ENCODE measurements at regions not wholly inside any gene's neighbourhood (a gene's known extent, or its start where the extent isn't known, plus 50 kb on each side); places are given as distances from the start of the nearest gene placed in this dataset.
"Not testable (repeated sequence)": the region's sequence is repeated elsewhere in the genome, so short reads cannot be mapped to it uniquely, and the experiment has no call there.

DNA sequence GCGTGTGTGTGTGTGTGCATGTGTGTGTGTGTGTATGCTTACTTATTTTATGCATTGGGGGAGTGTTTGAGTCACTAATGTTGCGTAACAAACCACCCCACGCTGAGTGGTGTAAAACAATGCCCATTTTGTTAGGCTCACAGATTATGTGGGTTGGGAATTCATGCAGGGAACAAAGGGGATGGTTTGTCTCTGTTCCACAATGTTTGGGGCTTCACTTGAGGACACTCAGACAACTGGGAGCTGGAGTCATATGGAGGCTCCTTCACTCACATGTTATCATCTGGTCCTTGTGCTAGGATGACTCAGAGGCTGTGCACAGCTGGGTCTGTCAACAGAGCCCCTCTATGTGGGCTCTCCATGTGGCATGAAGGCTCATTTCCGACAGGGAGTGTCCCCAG is 51.3 kb upstream of the LARGE1 start:
- DNase-seq = no peak

DNA sequence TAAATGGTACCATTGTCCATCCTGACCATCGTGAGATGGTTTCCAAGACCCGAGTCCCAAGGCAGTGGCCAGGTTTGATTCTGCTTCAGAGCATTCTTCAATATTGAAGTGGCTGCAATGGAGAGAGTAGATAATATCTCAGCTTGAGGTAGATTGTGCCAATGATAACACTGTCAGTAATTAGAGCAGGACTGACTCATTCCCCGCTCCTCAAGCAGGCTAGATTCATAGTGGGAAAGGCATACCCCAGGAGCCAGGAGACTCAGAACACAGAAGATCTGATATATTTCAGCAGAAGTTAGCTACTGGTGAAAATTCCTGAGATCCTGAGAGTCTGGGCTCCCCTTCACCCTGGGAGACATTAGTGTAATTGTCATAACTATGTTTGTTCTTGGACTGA is 55.6 kb upstream of the LARGE1 start:
- no peak for DNase-seq

DNA sequence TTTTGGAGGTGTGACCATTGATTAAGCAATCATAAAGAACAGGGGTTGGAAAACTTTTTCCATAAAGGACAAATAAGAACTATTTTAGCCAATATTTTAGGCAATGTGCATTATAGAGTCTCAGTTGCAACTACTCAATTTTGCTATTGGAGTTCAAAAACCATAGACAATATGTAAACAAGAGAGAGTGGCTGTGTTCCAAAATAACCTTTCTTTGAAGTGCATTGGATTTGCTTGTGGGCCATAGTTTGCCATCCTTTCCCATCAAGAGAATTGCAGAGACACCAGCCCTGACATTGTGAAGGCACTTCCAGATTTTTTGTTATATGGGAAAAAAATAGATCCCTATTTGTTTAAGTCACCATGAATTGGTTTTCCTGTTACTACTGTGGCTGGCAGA is 63.3 kb upstream of the LARGE1 start:
- DNase-seq = no peak

DNA sequence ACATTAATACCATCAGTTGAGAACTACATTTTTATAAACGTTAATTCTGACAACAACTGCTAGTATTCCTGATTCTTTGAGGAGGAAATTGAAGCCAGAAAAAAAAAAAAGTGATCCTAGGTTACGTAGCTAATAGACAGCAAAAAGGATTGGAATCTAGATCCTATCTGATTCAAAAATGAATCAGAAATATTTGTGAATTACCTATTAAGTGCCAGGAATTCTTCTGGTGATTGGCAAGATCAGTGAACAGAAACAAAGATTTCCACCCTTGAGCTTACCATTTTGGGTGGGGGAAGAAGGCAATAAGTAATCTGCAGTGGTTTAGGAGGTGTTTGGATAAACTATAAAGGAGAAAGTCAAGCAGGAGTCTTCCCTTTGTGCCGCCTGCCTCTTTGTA is 63.9 kb upstream of the LARGE1 start:
- no peak for DNase-seq

DNA sequence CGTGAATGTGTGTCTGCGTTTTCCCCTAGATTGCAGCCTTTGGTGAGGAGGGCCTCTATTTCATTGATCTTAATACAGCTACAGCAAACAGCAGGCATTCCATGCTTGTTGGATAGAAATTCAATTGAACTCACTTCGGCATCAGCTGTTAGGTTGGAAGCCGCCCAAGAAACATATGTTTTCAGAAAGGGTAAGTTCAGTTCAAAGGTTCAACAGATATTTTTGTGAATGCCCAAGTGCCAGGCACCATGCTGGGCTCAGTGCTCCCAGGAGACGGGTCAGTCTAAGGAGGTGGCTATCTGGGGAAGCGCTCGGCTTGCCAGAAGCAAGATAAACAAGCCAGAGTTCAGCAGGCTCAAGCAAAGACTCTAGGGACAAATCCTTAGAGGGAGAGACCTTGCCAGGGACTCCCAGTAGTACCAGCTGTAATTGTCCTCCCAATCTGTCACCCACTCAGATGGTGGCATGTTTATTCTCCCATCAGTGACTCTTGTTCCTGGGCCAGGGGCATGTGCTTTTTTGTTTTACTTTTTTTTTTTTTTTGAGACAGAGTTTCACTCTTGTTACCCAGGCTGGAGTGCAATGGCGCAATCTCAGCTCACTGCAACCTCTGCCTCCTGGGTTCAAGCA is 64.5 kb upstream of the LARGE1 start:
- DNase-seq = no peak

DNA sequence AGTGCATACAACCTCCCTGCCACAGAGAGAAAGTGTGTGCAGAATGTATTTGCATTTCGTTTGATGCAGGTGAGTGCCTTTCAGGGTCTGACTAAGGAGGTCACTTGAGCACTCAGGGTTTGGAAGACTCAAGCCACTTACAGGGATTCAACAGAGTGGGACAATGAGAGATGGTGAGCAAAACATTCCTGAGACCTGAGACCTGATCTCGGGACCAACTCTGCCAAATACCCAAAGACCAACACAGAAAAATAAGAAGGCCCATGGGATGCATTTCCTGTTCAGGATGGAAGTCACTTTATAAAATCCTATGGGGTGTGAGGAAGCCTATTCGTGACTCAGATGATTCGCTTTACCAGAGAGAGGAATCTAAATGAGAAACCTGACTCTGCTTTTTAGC is 65.2 kb upstream of the LARGE1 start:
- no peak for DNase-seq

DNA sequence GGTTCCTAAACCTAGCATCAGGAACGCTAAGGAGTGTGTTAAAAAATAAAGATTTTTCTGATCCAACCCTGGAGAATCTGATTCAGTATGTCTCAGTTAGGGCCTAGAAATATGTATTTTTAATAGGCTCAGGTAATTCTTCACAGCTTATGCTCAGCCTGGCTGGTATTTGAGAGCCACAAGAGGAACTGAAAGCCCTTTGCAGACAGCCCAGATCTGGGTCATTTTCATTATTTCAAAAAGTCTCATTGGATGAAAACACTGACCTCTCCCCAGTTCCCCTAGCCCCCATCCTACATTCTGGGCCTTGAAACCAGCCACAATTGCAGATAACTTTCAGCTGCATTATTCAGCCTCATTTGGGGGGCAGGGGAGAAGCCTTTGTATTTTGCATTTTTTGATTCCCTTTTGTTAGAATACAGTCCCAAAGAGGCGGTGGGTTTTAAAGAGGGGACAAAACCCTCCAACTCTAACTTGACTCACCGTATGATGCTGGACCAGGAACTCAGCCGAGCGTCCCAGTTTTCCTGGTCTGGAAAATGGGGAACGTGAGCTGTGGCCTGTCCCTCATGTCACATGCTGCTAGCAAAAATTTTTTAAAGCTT is 66.0 kb upstream of the LARGE1 start:
- no peak for DNase-seq

DNA sequence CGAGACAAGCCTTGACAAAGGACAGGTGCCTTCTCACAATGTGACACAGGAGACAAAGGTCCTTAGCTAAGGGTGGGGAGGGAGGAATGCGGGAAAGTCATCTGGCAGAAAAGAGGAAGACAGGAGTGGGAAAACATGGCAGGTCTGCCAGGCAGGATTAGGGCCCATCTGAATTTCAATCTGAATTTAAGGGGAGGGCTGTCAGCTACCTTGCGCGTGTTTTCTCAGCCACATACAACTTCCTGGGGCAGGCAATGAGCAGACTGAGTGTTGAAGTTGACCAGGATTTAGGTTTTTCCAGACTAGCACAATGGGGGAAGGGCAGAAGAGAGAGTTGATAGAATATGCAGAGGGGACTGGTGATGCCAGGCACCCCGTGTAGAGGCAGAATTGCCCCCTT is 66.7 kb upstream of the LARGE1 start:
- no peak for DNase-seq

DNA sequence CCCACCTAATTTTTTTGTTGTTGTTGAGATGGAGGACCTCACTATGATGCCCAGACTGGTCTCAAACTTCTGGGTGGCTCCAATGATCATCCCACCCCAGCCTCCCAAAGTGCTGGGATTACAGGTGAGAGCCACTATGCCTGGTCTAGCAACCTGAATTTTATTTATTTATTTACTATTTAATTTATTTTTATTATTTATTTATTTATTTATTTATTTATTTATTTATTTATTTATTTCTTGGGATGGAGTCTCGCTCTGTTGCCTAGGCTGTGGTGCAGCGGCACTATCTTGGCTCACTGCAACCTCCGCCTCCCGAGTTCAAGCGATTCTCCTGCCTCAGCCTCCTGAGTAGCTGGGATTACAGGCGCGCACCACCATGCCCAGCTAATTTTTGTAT is 69.0 kb upstream of the LARGE1 start:
- DNase-seq = not testable (repeated sequence)

DNA sequence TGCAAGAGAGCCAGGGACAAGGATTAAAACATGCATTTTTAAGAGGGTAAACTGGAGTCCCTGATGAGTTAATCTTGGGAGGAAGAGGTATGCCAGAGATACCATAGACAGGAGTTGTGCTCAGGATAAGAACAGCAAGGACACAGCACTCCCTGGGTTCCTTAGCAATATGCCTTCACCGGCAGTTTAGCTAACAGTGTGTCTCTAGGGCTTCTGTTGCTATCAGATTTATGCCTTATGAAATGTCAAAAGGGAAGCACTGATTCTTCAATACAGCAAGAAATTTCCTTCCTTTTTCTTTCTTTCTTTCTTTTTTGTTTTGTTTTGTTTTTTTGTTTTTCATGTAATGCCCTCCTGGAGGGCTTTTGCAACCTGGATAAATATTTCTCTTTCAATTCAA is 71.3 kb upstream of the LARGE1 start:
- DNase-seq = no peak

DNA sequence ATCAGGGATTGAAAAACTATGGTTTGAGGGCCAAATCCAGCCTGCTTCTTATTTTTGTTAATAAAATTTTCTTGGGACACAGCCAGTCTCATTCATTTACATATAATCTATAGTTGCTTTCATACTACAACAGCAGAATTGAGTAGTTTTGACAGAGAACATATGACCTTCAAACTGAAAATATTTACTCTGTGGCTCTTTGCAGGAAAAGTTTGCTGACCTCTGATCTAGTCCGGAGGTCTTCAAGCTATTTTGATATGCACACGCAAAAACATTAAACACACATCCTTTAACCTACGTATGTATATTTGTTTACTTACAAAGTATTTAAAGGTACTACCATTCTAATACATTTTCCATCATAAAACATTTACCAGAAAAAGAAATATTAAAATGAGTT is 76.5 kb upstream of the LARGE1 start:
- no peak for DNase-seq

DNA sequence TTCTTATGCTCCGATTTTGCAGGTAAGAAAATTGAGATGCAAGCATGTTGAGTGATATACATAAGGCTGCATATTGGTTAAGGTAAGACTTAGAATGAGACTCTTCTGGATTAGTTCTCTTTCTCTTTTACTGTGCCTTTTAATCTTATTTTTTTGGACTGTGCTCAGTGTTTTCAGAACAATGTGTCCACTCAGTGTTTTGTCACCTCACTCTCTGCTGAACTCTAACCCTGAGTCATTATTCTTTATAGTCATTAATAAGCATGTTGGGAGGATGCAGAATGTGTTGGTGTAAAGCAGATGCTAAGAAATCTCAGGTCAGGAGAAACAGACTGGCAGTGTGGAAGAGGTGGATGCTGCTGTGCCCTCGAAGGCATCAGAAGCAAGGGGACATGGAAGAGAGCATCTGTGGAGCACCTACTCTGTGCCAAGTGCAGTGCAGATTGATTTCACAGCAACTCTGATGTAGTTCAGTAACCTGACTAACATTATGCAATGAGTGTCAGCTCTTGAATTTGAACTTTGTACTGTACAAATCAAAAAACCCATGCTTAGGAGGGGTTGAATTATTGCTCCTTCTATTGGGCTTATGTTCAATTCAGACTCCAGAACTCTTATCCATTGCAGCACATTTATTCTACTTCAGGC is 80.7 kb upstream of the LARGE1 start:
- no peak for DNase-seq

DNA sequence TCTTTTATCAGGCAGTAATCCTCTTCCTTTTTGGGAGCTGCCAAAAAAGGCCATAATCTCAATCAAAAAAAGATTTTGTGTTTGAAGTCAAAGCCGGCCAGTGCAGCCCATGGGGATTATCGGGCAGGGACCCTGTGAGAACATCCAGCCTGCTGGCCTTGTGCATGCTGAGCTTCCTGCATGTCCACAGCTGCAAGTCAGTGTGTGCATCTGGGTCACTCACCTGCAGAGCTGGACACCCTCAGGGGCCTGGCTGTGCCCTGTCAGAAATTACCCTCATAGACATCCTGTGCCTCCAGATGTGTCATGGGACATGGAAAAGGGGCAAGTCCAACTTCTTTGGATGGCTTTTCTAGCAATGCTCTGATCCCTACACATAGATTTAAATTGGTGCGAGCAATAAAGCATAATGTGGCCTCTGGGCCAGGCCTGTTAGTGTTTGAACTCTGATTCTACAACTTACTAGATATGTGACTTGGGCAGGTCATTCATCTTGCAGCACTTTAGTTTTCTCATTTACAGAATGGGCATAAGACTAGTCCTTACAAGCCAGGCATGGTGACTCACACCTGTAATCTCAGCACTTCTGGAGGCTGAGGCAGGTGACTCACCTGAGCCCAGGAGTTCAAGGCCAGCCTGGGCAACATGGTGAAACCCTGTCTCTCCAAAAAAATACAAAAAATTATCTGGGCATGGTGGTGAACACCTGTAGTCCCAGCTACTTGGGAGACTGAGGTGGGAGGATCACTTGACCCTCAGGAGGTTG is 81.6 kb upstream of the LARGE1 start:
- no peak for DNase-seq

DNA sequence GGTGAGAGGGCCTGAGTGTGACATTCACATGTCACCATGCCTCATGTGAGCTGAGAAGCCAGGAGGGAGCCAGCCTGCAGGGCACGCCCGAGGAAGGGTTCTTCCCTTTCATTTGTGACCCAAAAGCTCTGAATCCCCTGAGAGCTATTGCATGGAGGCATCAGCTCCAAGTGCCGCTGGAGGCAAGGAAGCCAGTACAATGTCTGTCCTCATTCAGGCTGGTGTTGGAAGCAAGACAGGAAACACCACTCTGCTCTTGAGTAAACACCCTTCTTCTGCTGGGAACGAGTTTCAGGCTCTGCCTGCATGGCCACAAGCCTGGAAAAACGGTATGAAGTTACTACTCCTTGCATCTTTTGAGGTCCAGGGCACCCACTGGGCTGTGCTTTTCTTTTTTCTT is 83.8 kb upstream of the LARGE1 start:
- DNase-seq = no peak

DNA sequence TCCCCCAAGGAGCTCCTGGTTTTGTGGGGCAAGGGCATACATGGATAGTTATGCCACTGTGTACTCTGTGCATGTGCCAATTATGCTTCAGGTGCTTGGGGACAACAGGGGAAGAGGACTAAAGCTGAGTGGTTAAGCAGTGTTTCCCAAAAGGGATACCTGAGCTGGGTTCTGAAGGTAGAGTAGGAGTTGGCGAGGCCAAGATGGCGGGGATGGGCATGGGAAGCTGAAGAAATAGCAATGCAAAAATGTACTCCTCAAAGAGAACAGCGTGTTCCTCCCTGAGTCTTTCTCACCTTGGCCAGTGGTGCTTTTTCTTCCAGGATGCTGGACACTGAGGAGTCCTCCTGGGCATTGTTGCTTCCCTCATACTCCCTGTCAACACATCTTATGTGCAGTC is 90.0 kb upstream of the LARGE1 start:
- no peak for DNase-seq

DNA sequence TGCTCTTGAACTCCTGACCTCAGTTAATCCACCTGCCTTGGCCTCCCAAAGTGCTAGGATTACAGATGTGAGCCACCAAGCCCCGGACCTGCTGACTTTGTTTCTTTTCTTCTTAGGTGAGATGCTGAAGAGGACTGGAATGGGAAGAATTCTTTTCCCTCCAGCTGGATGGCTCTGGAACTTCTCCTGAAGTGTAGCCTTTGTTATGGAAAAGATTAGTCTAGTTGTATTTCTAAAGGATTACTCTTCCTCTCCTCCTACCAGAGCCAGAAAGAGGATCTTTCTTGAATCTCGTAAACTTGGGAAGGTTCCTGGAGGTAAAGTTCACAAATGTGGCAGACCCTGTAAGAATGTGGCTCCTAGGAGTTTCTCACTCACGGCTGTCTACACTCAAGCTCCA is 95.4 kb upstream of the LARGE1 start:
- DNase-seq = no peak

DNA sequence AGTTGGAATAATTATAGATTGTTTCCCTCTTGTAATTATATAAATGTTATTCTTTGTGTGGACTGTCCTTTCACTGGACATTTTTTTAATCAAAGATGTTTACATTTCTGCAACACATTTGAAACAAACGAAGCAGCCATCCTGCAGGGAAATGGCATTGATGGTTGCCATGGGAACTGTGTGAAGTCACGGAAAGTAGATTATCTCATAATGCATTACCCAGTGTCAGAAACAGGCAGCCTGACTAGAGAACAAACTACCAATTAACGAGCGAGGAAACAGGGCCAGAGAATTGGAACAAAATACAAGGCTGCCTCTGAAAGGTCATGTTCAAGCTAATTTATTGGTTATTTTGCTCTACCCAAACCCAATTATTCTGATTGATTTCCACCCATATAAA is 96.9 kb upstream of the LARGE1 start:
- DNase-seq = no peak

DNA sequence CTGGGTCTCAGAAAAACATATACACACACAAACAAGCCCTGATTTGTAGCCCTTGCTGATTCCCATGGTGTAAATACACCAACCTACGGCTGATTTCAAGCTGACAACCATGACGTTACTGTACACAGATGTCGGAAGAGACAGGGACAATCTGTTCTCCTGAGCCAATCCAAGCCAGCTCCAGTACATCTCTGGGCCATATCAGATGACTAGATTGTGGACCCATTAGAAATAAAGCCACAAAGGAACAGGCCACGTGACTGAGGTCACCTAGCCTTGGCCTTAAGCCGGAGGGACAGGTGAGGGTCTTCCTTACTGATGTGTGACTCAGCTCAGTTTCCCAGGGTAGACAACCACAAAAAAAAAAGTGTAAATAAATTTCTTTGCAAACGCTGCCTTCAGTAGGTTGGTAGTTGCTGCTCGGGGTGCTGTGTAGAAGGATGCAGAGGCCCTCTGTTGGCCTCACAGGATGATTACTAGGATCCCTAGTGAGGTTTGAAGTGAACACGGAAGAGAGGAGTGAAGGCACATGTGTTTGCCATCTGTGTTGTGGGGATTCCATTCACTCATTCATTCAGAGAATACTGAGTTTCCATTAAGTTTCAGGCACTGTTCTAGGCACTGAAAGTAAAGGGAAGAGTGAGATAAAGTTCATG is 99.0 kb upstream of the LARGE1 start:
- no peak for DNase-seq

DNA sequence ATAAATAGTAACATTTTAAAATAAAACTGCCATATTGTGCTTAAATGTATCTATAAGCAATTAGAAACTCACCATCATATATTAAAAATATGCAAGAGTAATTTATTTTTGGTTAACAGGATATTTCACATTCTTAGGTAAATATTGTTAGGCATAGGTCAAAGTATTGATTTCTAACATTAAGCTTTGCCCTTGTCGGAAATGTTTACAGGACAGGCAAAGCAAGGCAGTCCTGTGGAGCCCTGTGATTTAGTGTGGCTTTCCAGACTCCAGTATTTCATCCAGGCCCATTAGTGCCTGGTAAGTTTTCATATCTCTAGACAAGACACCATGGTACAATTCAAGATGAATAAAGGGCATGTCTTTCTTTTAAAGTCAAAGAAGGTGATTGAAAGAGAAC is 114.9 kb upstream of the LARGE1 start:
- DNase-seq = no peak

DNA sequence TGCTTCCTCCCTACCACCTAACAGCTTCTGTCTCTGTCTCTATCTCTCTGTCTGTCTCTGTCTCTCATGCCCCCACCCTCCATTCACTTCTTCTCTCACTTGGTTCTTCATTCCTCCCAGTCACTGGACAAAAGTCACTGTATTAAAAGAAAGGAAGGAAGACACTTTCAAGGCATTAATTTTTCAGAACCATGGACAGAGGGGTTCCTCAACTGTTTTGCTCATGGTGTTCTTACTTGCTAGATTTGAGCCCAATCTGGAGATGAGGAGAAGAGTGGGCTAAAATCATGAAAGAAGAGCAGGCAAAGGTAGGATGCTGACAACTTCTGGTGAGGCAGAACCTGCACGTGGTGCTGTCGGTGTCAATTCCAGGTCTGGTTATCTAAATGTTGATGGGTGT is 116.7 kb upstream of the LARGE1 start:
- no peak for DNase-seq

DNA sequence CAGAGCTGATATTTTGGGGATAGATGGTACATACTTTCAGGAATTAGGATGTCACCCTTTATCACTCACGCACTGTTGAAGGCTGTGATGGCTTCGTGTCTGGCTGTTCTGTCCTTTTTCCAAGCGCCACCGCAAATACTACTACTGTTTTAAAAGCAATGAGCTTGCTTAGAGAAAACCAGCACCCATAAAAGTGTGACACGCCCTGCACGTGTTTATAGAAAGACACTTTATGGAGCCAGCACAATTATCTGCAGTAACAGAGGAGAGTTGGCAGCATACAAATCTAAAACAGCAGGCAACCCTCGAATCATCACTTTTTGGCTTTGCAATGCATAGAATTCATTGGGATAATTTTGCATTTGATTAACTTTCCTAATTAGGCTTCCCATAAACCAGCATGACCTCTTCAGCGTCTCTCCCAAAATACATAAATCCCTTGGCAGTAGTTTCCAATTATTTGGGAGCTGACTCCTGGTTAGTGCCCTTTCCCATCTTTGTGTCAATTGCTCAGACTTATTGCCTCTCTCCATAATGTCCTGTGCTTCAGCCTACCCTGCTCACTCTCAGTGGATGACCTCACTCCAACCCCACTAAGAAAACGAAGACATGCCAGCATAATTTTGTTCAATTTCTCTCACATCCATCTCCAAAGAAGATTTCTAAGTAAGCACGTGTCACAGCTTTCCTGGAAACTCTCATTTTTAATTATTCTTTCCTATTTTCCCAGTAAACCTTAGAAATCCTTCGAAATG is 118.7 kb upstream of the LARGE1 start:
- no peak for DNase-seq

DNA sequence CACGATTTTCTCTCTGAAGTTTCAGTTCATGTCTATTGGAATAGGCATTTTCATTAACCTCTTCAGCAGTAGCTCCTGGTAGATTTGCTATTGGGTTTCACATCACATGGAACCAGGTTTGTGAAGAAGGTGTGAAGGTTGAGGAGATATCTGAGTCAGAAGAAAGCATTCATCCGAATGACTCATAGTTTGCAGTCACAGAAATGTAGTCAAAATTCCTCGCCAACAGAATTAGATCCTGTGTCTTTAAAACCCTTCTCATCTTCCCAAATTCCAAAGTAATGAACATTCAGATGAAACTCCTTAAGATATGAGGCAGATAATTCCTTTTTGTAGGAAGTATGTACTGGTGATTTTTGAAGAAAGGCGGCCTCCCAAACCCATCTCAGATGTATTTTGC is 125.0 kb upstream of the LARGE1 start:
- no peak for DNase-seq
